ENCODE measurements at regions not wholly inside any gene's neighbourhood (a gene's known extent, or its start where the extent isn't known, plus 50 kb on each side); places are given as distances from the start of the nearest gene placed in this dataset.

DNA sequence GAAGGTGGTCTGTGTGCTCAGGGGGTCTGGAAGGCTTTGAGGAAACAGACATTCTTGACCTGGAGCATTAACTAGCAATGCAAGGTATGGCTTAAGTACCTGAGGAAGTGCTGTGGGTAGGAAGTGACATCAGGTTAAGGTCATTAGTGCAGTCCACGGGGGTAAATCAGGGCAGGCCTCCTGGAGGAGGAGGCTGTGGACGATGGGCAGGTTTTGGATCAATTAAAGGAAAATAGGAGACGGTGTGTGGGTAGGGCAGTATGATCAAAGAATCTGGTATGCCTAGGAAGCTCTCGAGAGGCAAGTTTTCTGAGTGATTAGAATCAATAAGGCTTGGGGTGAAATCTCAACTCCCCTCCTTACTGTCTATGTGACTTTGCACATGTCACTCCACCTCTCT is 295.3 kb downstream of the AACS start:
- no peak for DNase-seq (ENCODE audit: low read depth)

DNA sequence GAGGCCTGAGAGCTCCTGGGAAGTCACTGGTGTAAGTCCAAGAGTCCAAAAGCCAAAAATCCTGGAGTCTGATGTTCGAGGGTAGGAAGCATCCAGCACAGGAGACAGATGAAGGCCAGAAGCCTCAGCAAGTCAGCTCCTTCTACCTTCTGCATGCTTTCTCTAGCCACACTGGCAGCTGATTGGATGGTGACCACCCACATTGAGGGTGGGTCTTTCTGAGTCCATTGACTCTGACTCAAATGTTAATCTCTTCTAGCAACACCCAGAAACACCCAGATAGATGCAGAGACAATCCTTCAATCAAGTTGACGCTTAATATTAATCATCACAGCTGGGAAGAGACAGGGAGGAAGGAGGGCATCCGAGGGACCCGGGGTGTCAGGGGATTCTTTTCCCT is 305.8 kb downstream of the AACS start:
- DNase-seq (ENCODE audit: low read depth) = no peak

DNA sequence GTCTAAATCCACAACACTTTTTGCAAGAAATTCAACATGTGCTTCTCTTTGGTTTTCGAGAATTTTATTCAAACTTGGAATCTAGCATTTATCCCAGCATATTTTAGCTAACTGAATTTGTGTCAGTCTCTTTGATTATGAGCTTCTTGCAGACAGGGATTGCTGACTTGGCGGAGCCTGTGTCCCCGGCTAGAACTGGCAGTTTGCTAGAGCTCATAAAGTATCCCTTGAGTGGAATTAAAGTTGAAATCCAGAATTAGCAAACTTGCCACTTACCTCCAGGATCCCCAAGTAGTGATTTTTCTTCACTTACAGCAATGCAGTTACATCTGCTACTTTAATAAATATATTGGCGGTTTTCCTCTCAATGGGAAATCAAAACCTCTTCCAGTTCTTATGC is 306.9 kb downstream of the AACS start:
- DNase-seq (ENCODE audit: low read depth) = no peak

- DNase-seq (ENCODE audit: low read depth) = no peak
Measured at GRCh38 chr12:125373375-125373774, 308.1 kb downstream of the AACS start.

GRCh38 chr12:125376422-125376821 is 311.2 kb downstream of the AACS start:
- DNase-seq (ENCODE audit: low read depth) = no peak

- DNase-seq (ENCODE audit: low read depth) = no peak
Measured at GRCh38 chr12:125377093-125377492, 311.9 kb downstream of the AACS start.

GRCh38 chr12:125381373-125381772 is 316.1 kb downstream of the AACS start:
- DNase-seq (ENCODE audit: low read depth) = no peak

- DNase-seq (ENCODE audit: low read depth) = no peak
Measured at GRCh38 chr12:125382926-125383325, 317.7 kb downstream of the AACS start.

DNA sequence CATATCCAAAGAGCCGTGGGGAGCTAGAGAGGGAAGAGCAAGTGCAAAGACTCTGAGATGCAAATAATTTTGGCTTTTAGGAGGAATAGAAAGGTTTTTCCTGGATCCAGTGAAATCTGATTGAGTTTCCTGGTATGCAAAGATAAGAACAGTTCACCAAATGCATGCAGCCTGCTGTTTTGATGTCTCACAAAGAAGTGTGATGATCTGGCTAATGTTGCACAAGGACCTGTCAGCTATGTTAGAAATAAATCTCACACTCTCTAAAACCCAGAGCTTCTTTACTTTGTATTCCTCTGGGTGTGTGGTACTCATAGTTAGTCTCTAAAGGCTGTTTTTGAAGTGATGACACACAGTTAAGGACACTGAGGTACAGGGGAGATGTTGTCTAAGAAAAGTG is 321.4 kb downstream of the AACS start:
- DNase-seq (ENCODE audit: low read depth) = no peak

DNA sequence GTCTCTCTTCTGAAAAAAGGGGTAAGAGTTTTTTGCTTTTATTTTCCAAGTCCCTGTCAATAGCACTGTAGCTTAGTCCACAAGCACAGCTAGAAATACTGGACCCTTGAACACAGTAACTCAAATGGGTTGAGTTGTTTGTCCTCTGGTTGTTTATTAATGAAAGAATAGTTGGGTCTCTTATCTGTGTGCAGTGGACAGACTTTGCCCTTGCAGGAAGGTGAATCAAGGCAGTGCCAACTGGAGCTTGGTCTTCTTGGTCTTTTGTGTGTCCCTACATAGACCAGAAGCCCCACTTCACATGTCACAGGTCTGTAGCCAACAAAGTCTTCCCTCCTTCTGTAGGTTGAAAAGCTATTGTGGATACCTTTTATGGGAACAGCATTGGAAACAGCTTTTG is 322.0 kb downstream of the AACS start:
- no peak for DNase-seq (ENCODE audit: low read depth)

- no peak for DNase-seq (ENCODE audit: low read depth)
Measured at GRCh38 chr12:125389061-125389697, 323.9 kb downstream of the AACS start.

DNA sequence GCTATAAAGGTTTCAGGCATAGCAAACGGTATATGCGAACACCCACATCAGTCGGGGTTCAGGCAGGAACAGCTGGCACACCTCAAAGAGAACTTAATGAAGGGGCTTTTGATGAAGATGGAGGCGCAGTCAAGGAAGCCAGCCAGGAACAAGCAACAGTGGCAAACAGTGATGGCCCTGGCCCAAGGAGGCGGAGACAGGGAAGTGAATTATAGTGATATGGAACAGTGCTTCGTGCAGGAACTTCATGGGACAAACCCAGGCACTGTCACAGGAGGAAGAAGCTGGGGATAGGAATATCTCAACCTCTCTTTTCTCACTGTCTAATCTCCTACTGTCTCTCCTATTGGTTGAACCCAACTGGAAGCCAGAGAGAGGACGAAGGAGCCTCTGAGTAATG is 328.3 kb downstream of the AACS start:
- no peak for DNase-seq (ENCODE audit: low read depth)

- DNase-seq (ENCODE audit: low read depth) = no peak
Measured at GRCh38 chr12:125395583-125396215, 330.5 kb downstream of the AACS start.

- no peak for DNase-seq (ENCODE audit: low read depth)
Measured at GRCh38 chr12:125399489-125399888, 334.3 kb downstream of the AACS start.

DNA sequence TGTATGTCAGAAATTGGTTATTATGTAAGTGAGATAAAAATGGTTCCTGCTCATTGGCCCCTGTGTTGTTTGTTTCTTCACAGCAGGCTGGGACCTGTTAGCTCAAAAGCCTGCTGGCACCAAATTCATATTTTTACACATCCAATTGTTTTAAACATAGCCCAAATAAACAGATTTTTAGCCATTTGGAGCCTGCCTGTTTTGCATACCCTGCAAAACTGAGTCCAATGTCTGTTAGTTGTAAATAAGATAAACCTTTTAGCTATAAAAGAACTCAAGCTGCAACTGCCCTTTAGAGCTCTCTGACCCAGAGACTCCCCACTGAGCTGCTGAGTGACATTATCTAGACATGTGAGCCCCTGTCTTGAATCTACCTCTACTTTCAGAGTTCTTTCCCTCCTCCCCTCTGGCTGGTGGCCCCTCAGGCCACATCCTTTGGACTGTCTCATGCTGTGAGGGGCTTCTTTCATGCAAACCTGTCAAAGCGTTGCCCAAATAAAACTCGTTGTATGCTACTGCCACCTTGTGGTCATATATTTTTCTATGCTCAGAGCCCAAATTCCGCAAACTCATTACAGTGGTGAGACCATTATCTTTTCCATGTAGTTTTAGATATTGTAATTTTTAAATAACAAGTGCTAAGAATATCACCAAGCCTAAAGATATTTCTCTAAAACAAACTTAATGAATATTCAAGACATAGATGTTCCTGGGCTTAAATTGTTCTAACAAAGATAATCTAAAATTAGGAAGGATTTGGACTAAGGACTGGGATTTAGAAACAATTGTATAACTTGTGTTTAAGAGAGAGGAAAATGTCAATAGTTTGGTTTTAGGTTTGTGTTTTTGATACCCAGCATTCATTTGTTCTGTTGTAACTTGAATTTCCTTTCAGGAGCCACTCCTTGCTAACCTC is 337.9 kb downstream of the AACS start:
- DNase-seq (ENCODE audit: low read depth) = no peak

GRCh38 chr12:125403843-125404242 is 338.6 kb downstream of the AACS start:
- no peak for DNase-seq (ENCODE audit: low read depth)

- DNase-seq (ENCODE audit: low read depth) = no peak
Measured at GRCh38 chr12:125406131-125406530, 340.9 kb downstream of the AACS start.

DNA sequence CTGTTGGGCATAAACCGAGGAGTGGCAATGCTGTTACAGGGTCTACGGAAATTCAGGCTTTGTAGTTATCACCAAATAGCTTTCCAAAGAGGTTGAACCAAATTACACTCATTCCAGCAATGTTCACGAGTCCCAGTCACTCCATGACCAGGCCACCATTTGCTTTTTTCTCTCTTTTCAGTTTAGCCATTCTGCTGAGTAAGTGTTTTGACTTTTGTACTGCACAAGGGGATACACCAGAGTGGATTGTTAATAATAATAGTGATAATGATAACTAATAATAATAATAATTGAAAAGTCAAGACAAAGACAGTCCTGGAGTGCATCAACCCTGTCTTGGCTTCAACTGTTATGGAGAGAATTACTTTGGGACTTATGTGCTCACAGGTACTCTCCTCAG is 343.5 kb downstream of the AACS start:
- DNase-seq (ENCODE audit: low read depth) = no peak

DNA sequence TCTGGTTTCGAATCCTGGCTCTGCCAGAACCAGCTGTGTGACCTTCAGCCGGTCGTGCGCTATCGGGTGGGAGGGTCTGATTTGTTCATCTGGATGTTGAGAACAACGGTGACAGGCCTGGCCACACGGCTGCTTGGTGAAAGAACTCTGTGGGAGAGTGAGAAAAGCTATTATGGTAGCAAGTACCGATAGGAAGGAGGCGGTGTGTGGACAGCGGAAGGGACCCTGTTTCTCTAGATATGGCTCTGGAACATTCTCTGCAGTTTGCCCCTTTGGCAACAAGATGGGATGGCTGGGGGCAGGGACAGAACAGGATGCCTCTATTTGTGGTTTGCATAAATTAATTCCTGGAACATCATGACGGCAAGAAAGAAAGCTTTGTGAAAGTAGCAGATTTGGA is 347.3 kb downstream of the AACS start:
- no peak for DNase-seq (ENCODE audit: low read depth)

DNA sequence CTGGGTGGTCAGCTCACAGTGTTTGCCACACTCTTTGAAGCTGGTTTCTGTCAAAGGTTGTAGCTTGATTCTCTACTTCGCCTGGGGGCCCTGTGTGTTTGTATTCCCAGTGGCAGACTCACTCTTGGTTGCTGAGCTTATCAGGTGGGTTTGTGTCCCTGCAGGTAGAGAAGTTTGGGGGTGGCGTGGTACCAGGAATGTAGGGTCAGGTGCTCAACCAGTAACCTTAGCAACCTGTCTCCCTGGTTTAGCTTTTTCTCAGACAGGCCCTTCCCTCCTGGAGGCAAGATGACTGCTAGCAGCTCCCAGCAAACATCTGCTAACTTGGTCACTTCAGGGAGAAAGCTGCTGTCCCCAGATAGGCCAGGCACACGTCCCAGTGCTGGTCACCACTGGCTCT is 352.2 kb downstream of the AACS start:
- DNase-seq (ENCODE audit: low read depth) = no peak

GRCh38 chr12:125418902-125419564 is 353.8 kb downstream of the AACS start:
- DNase-seq (ENCODE audit: low read depth) = no peak

DNA sequence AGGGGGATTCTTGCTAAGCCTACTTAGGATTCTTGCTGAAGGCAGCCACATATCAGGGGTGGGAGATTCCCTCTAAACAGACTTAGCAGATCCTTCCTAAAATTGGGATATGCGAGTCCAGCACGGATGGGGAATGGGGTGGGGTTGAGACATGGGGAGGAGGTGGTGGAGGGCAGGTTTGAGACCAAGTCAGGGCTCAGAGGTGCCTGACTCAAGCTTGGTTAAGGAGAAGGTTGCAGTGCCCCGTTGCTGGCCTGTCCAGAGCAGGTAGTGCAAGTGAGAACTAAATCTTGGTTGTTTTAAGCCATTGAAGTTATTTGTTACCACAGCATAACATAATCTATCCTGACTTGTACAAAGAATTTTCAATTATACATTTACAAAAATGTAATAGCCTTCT is 359.7 kb downstream of the AACS start:
- no peak for DNase-seq (ENCODE audit: low read depth)
